Thyroid gland (tissue), 4 donors: ENCODE measurements at regions not wholly inside any gene's neighbourhood (a gene's known extent, or its start where the extent isn't known, plus 50 kb on each side); places are given as distances from the start of the nearest gene placed in this dataset.

Experiments
- DNase-seq, 2 donors: peaks; one replicate each; pipeline ENCODE4 v3.0.0-alpha.2; 2019
- H3K27ac ChIP-seq, 3 donors: fragments of 200-600 bp; sonication (generic); 1 replicate in 2 of 3; 2 replicates in 1 of 3; pipeline ENCODE4 v1.5.1; 2016 to 2019; ENCODE audit warnings: mild to moderate bottlenecking in 1 of 3, moderate library complexity in 1 of 3
- H3K27me3 ChIP-seq: fragments of 200-600 bp; sonication (generic); one replicate; pipeline ENCODE4 v1.5.1; 2019
- H3K36me3 ChIP-seq, 2 donors: fragments of 200-600 bp; sonication (generic); one replicate each; pipeline ENCODE4 v1.5.1; 2016 to 2019
- H3K4me1 ChIP-seq, 2 donors: fragments of 200-600 bp; sonication (generic); one replicate each; pipeline ENCODE4 v1.5.1; 2017 to 2019
- H3K4me3 ChIP-seq, 3 donors: fragments of 200-600 bp; sonication (generic); replicated peaks in 1 of 3; 1 replicate in 2 of 3; 2 replicates in 1 of 3; pipeline ENCODE4 v1.5.1; 2016; ENCODE audit warnings: mild to moderate bottlenecking in 1 of 3
- H3K9me3 ChIP-seq: fragments of 200-600 bp; sonication (generic); one replicate; pipeline ENCODE4 v1.5.1; 2017
- POLR2A ChIP-seq, 2 donors: fragments of 450-650 bp; IDR thresholded peaks; one replicate each; pipeline ENCODE4 v1.6.1; 2017; ENCODE audit warnings: antibody characterized with exemption in 2 of 2, mild to moderate bottlenecking in 2 of 2, moderate library complexity in 1 of 2
- WGBS, 2 donors: methylation state at CpG; one replicate each; pipeline ENCODE4 v1.1.5; 2017; 5-methylcytosine and 5-hydroxymethylcytosine counted together
- intact Hi-C: fragments of 100-400 bp; cut with DNase I; formaldehyde crosslinking; loops from one replicate; pipeline ENCODE4 v1.15.1; 2023
- TF ChIP-seq, protein P1 (sequence below), 6 experiments: fragments of 200-600 bp in 3 of 6; fragments of 450-650 bp in 3 of 6; sonication (generic) in 3 of 6; IDR thresholded peaks; one replicate each; pipeline ENCODE4 v1.5.1; 2016 to 2019; ENCODE audit warnings: antibody characterized with exemption in 6 of 6, mild to moderate bottlenecking in 2 of 6, inconsistent platforms in 1 of 6, moderate library complexity in 1 of 6

DNA sequence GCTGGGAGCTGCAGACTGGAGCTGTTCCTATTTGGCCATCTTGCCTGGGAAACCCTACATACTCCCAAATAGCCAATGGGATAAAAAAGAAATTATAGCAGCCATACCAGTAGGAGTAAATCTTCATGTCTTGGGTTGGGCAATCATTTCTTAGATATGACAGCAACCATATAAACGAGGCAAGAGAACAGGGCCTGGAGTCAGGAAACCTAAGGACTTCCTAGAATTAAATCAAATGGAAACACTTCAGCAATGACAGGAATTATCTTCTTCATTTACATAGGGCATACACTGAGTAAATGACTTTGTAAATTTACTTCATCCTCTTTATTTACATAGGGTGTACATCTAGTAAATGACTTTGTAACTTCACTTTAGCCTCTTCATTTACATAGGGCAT is 286.6 kb upstream of the POGK start:
- intact Hi-C loops, result no loop called here
- H3K27me3 ChIP-seq, result no peaks in the 10 kb centered on the region
- WGBS, 2 donors, result 42 to 56% methylated on average over 1 of the region's 1 CpG

DNA sequence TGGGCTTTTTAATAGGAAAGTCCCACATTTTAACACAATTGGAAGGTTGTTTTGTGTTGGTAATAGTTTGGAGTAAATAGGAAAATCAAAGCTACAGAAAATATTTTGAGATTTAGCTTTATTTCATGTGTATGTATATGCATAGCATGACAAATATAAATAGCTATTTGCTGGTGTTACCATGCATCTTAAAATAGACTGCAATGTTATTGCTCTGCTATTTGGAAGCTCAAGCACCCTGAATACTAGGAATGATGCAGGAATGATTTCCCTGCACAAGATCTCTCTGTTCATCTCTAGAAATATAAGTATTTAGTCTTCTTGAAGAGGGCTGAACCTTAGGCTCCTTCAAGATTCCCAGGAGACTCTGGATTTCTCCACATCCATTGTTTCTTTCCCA is 268.3 kb upstream of the POGK start:
- H3K27me3 ChIP-seq, result no peaks in the 10 kb centered on the region
- TF ChIP-seq, protein P1, sequence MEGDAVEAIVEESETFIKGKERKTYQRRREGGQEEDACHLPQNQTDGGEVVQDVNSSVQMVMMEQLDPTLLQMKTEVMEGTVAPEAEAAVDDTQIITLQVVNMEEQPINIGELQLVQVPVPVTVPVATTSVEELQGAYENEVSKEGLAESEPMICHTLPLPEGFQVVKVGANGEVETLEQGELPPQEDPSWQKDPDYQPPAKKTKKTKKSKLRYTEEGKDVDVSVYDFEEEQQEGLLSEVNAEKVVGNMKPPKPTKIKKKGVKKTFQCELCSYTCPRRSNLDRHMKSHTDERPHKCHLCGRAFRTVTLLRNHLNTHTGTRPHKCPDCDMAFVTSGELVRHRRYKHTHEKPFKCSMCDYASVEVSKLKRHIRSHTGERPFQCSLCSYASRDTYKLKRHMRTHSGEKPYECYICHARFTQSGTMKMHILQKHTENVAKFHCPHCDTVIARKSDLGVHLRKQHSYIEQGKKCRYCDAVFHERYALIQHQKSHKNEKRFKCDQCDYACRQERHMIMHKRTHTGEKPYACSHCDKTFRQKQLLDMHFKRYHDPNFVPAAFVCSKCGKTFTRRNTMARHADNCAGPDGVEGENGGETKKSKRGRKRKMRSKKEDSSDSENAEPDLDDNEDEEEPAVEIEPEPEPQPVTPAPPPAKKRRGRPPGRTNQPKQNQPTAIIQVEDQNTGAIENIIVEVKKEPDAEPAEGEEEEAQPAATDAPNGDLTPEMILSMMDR (IDR thresholded peaks at IDR 0.05), result no peak
- no peak for TF ChIP-seq POLR2A (IDR thresholded peaks at IDR 0.05)
- no peak for DNase-seq
- H3K4me1 ChIP-seq, result no peaks in the 10 kb centered on the region
- intact Hi-C loops, result no loop called here
- H3K9me3 ChIP-seq, result no peaks in the 10 kb centered on the region
- no peaks in the 10 kb centered on the region for H3K36me3 ChIP-seq
- H3K27ac ChIP-seq, result no peak overlapping the region
- no peak overlapping the region for H3K4me3 ChIP-seq

More for the DNA sequence above, 286.6 kb upstream of the POGK start:
- Histone ChIP-seq H3K36me3 (no peaks in the 10 kb centered on the region), H3K4me3 (no peak overlapping the region), H3K4me1 (no peaks in the 10 kb centered on the region), H3K9me3 (no peaks in the 10 kb centered on the region), H3K27ac (no peak overlapping the region)
- TF ChIP-seq, protein P1 (IDR thresholded peaks at IDR 0.05), result no peak
- no peak for TF ChIP-seq POLR2A (IDR thresholded peaks at IDR 0.05)
- DNase-seq, result no peak

DNA sequence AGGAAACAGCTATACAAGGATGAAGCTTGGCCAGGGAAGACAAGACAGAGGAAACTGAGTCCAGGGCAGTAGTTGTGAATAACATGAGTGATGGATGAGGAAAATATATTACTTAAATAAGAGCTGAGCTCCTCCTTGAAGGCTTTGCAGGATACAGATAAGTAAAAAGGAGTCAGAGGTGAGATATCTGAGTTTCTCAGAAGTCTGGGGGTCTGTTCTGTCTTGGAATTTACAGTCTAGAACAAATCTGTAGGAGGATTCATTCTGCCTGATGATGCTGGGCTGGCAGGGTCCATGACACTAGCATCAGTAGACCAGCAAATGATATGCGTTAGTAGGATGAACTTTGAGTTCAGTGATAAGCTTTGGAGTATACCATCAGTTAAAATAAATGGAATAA is 266.1 kb upstream of the POGK start:
- TF ChIP-seq POLR2A (IDR thresholded peaks at IDR 0.05), result no peak
- TF ChIP-seq, protein P1 (IDR thresholded peaks at IDR 0.05), result no peak
- H3K4me3 ChIP-seq, result no peak overlapping the region
- intact Hi-C loops, result no loop called here
- H3K9me3 ChIP-seq, result no peaks in the 10 kb centered on the region
- H3K36me3 ChIP-seq, result no peaks in the 10 kb centered on the region
- H3K27me3 ChIP-seq, result no peaks in the 10 kb centered on the region
- H3K4me1 ChIP-seq, result no peaks in the 10 kb centered on the region
- 90 to 97% methylated on average over 1 of the region's 1 CpG for WGBS, 2 donors
- H3K27ac ChIP-seq, result no peak overlapping the region
- no peak for DNase-seq

DNA sequence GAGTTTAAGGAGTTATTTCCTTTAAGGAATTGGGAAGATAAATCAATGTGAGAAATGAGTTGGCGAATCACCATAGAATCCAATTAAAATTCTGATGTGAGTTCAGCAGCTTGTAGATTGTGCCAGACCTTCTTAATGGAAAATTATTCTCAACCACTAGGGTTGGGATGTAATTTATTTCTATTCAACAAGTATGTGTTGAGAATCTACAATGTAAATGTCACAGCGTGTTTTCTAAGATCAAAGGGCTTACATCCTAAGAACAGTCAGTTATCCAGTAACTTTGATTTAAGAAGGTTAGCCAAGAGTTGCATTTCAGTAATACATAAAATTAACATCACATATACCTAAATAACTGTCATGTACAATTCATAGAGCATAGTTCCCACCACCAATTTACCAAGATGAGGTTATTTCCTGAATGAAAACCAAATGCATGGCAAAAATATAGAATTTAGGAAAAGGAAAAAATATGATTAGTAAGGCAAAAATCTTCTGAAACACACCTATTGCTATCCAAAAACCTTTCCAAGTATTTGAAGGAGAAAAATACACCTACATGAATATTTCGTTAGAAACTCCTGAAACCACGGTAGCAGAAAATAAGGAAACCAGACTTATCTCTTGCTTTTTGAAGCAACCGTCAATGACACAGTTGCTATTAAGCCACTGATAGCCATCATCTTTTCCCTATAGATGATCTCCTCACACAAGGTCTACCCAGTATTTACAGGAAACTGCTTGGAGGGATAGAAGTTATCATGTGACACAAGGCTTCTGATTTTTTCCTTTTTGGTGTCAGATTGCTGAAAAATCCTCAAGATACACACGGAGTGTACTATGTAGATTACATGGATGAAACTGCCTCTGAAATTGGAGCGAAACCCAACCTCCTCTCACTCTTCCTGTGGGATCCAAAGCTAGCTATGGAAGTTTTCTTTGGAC is 259.4 kb upstream of the POGK start:
- DNase-seq, result no peak
- H3K36me3 ChIP-seq, result no peaks in the 10 kb centered on the region

DNA sequence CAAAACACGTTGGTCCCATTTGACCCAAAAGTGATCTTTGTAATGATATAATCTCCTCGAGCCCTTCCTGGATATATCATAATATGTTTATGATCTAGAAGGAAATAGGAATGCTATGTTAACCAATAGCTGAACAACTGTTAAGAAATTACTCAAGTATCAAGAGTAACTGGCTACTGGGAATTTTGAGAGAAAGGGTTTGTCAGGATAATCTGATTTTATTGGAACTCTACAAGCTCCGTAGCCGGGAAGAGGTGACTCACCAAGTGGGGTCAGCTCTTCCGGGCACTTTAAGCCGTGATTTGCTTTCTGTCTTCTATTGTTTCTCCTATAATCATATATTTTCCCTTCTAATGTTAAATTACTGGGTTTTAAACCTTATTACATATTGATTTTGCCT is 250.5 kb upstream of the POGK start:
- no peak for DNase-seq
- Histone ChIP-seq H3K4me3 (no peak overlapping the region), H3K27me3 (no peaks in the 10 kb centered on the region), H3K36me3 (no peaks in the 10 kb centered on the region), H3K27ac (no peak overlapping the region), H3K4me1 (no peaks in the 10 kb centered on the region), H3K9me3 (no peaks in the 10 kb centered on the region)
- TF ChIP-seq, protein P1 (IDR thresholded peaks at IDR 0.05), result no peak
- TF ChIP-seq POLR2A (IDR thresholded peaks at IDR 0.05), result no peak
- intact Hi-C loops, result no loop called here
- 81 to 82% methylated on average over 6 of the region's 6 CpGs for WGBS, 2 donors

More for the DNA sequence above, 259.4 kb upstream of the POGK start:
- WGBS, 2 donors, result 89% methylated on average over 7 of the region's 7 CpGs
- no peak overlapping the region for H3K27ac ChIP-seq
- no peaks in the 10 kb centered on the region for H3K9me3 ChIP-seq
- intact Hi-C loops, result no loop called here
- TF ChIP-seq, protein P1 (IDR thresholded peaks at IDR 0.05), result no peak
- TF ChIP-seq POLR2A (IDR thresholded peaks at IDR 0.05), result no peak
- no peaks in the 10 kb centered on the region for H3K27me3 ChIP-seq
- no peaks in the 10 kb centered on the region for H3K4me1 ChIP-seq
- no peak overlapping the region for H3K4me3 ChIP-seq
